Endothelial cell of umbilical vein (primary cell): ENCODE measurements at regions not wholly inside any gene's neighbourhood (a gene's known extent, or its start where the extent isn't known, plus 50 kb on each side); places are given as distances from the start of the nearest gene placed in this dataset.

Experiments
- BruUV-seq: library from RNA; stranded (reverse); fragments of 400-500 nt; replicated peaks from 2 replicates; lab custom pipeline; 2021; lab: Mats Ljungman, UMichigan
- CTCF ChIA-PET: fragments of 300-600, 350-600 bp; sonication (Branson Sonifier 250); formaldehyde crosslinking; loops from one replicate; lab custom pipeline; 2021; ENCODE audit warnings: antibody characterized with exemption, inconsistent platforms; lab: Charles Lee
- POLR2A ChIA-PET: fragments of 300-600, 350-600 bp; sonication (Branson Sonifier 250); formaldehyde crosslinking; loops from one replicate; lab custom pipeline; 2021; ENCODE audit warnings: antibody characterized with exemption, inconsistent platforms; lab: Charles Lee
- DNase-seq: peaks from one replicate; pipeline ENCODE4 v3.0.0-alpha.2; 2011; ENCODE audit warnings: low read depth, low spot score
- FAIRE-seq: peaks from 2 replicates; lab custom pipeline; 2011; peaks lifted over from hg19 to GRCh38; lab: Jason Lieb, UNC
- H2AFZ ChIP-seq: 2 replicates; pipeline ENCODE4 v1.6.0; 2012; ENCODE audit warnings: low read depth, low read length, control low read depth, inconsistent platforms
- H3K27ac ChIP-seq: 2 replicates; pipeline ENCODE4 v1.5.1; 2011; ENCODE audit warnings: low read depth, mild to moderate bottlenecking, control low read depth, low read length, moderate library complexity; ENCODE audit not compliant: insufficient read depth
- H3K27me3 ChIP-seq, 2 experiments: 2 replicates each; pipeline versions ENCODE4 v1.6.0 to v1.6.1; 2011; ENCODE audit warnings: low read length in 2 of 2, mixed read lengths in 1 of 2; ENCODE audit not compliant: control insufficient read depth in 2 of 2, insufficient read depth in 2 of 2
- H3K36me3 ChIP-seq, 2 experiments: 2 replicates in 1 of 2; 3 replicates in 1 of 2; pipeline ENCODE4 v1.5.1; 2011; ENCODE audit warnings: low read length in 2 of 2, mild to moderate bottlenecking in 1 of 2, moderate library complexity in 1 of 2; ENCODE audit not compliant: control insufficient read depth in 2 of 2, insufficient read depth in 2 of 2; ENCODE audit errors: extremely low read depth in 1 of 2
- H3K4me1 ChIP-seq: 3 replicates; pipeline ENCODE4 v1.5.1; 2011; ENCODE audit warnings: mild to moderate bottlenecking, low read length; ENCODE audit not compliant: control insufficient read depth, insufficient read depth; ENCODE audit errors: extremely low read depth
- H3K4me2 ChIP-seq: 2 replicates; pipeline ENCODE4 v1.6.1; 2011; ENCODE audit warnings: low read length, control low read depth, mixed read lengths; ENCODE audit not compliant: insufficient read depth
- H3K4me3 ChIP-seq, 3 experiments: fragments of 200-600 bp in 1 of 3; sonication (generic), shearing (Covaris generic) in 1 of 3; replicated peaks in 1 of 3; 2 replicates each; pipeline ENCODE4 v1.5.1; 2011 to 2016; ENCODE audit warnings: control low read depth in 3 of 3, low read length in 3 of 3, mild to moderate bottlenecking in 2 of 3, inconsistent platforms in 1 of 3, low read depth in 1 of 3, moderate library complexity in 1 of 3; ENCODE audit not compliant: insufficient read depth in 1 of 3
- H3K79me2 ChIP-seq: 2 replicates; pipeline ENCODE4 v1.6.0; 2012; ENCODE audit warnings: low read length, inconsistent platforms; ENCODE audit not compliant: control insufficient read depth, insufficient read depth
- H3K9ac ChIP-seq: replicated peaks from 2 replicates; pipeline ENCODE3; 2011; ENCODE audit warnings: low read length, control low read depth; ENCODE audit not compliant: insufficient read depth; ENCODE audit errors: extremely low read depth
- H3K9me1 ChIP-seq: replicated peaks from 3 replicates; pipeline ENCODE4 v1.6.0; 2011; ENCODE audit warnings: mild to moderate bottlenecking, low read length; ENCODE audit not compliant: control insufficient read depth, insufficient read depth; ENCODE audit errors: extremely low read depth
- H3K9me3 ChIP-seq: replicated peaks from 2 replicates; pipeline ENCODE4 v1.5.1; 2012; ENCODE audit warnings: low read length, inconsistent platforms; ENCODE audit not compliant: control insufficient read depth, insufficient read depth
- H4K20me1 ChIP-seq: replicated peaks from 2 replicates; pipeline ENCODE3; 2011; ENCODE audit warnings: mild to moderate bottlenecking, low read length; ENCODE audit not compliant: control insufficient read depth, insufficient read depth; ENCODE audit errors: extremely low read depth
- EZH2 ChIP-seq: IDR thresholded peaks from 2 replicates; pipeline ENCODE4 v1.6.1; 2012; ENCODE audit warnings: borderline replicate concordance, low read depth, mild to moderate bottlenecking, moderate library complexity, low read length, inconsistent platforms; ENCODE audit not compliant: severe bottlenecking
- FOS ChIP-seq: IDR thresholded peaks from 2 replicates; pipeline ENCODE4 v1.6.1; 2011; ENCODE audit warnings: mild to moderate bottlenecking, low read length, moderate library complexity, borderline replicate concordance; ENCODE audit not compliant: insufficient read depth
- GATA2 ChIP-seq: IDR thresholded peaks from 2 replicates; pipeline ENCODE4 v1.7.0; 2011; ENCODE audit warnings: low read depth, mild to moderate bottlenecking, moderate library complexity, mixed read lengths, low read length; ENCODE audit not compliant: insufficient read length, insufficient read depth
- JUN ChIP-seq: IDR thresholded peaks from 2 replicates; pipeline ENCODE4 v1.6.1; 2011; ENCODE audit warnings: borderline replicate concordance, low read depth; ENCODE audit not compliant: insufficient read length, insufficient read depth
- MYC ChIP-seq: IDR thresholded peaks from one replicate; pipeline ENCODE4 v1.6.1; 2011; ENCODE audit warnings: mild to moderate bottlenecking, low read depth, low read length
- POLR2A ChIP-seq: IDR thresholded peaks from 2 replicates; pipeline ENCODE4 v1.6.1; 2012; ENCODE audit warnings: low read depth, mild to moderate bottlenecking, control low read depth, low read length
- POLR2AphosphoS5 ChIP-seq: IDR thresholded peaks from 2 replicates; pipeline ENCODE4 v1.6.1; 2012; ENCODE audit warnings: low read depth, mild to moderate bottlenecking, control low read depth, low read length, moderate library complexity; ENCODE audit not compliant: insufficient read depth
- dilution Hi-C: fragments of 300-500 bp; cut with MboI; formaldehyde crosslinking; loops from one replicate; pipeline ENCODE4 v1.15.0; 2019; ENCODE audit warnings: low sequenced_read_pairs; ENCODE audit not compliant: extremely low pct_ligation_motif_present
- intact Hi-C: fragments of 100-400 bp; cut with micrococcal nuclease; formaldehyde crosslinking; loops from one replicate; pipeline ENCODE4 v1.10.0; 2022
- TF ChIP-seq, protein P1 (sequence below): IDR thresholded peaks from 2 replicates; pipeline ENCODE4 v1.6.1; 2011; ENCODE audit not compliant: insufficient read depth, insufficient read length
- TF ChIP-seq, protein P2 (sequence below), 2 donors: IDR thresholded peaks; 1 replicate in 1 of 2; 2 replicates in 1 of 2; pipeline ENCODE4 v1.5.1; 2011; ENCODE audit warnings: low read length in 2 of 2, mild to moderate bottlenecking in 2 of 2, moderate library complexity in 2 of 2, control low read depth in 1 of 2, inconsistent platforms in 1 of 2, low read depth in 1 of 2; ENCODE audit not compliant: insufficient read depth in 1 of 2; ENCODE audit errors: extremely low read depth in 1 of 2

DNA sequence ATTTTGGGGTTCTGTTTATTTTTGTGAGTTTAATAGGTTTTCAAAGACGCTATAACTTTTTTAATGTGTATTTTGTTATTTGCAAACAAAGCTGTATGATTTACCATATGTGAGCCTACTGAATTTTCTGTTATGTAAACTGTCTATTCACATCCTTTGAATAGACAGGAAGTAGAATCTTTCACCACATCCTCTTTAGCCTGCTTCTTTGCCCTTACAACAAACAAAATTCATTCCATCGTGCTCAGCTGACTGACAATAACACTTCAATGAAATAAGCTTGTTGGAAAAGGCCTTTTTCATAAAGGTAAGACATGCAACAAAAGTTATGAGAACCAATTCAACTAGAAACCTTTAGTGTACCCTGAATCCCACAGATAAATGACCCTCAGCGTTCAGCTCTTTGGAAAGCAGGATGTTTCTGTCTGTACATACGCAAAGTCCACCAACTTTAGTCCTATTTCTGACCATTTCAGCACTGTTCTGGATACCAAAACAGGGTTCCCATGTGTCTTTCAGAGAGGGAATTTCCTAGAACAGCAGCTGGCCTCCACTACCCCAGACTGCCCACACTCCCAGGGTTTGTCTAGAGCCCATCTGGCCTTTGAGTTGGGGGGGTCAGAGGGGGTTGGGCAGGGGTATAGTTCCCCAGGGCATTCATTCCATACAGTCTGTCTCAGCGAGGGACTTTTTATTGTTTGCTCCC, 71.3 kb downstream of the DUSP6 start:
- no TSS peak for BruUV-seq
- dilution Hi-C loops (no loop called here), intact Hi-C loops (no loop called here)
- Histone ChIP-seq H3K27me3 (no peaks in the 10 kb centered on the region), H3K4me2 (peak overlapping the region; percentile 21), H3K4me3 (no peak overlapping the region), H3K36me3 (no peaks in the 10 kb centered on the region), H3K9me1 (no peaks in the 10 kb centered on the region), H3K27ac (no peak overlapping the region), H3K4me1 (peaks cover 16% of the 10 kb centered on the region), H3K9me3 (no peaks in the 10 kb centered on the region), H2AFZ (peak overlapping the region; percentile 61), H3K79me2 (no peaks in the 10 kb centered on the region), H3K9ac (no peak overlapping the region), H4K20me1 (no peaks in the 10 kb centered on the region)
- FAIRE-seq = peak; percentile 81
- TF ChIP-seq EZH2 (no peak), JUN (no peak), GATA2 (no peak), MYC (no peak), FOS (no peak), POLR2AphosphoS5 (no peak), POLR2A (no peak)
- TF ChIP-seq, protein P1, sequence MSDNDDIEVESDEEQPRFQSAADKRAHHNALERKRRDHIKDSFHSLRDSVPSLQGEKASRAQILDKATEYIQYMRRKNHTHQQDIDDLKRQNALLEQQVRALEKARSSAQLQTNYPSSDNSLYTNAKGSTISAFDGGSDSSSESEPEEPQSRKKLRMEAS = no peak
- TF ChIP-seq, protein P2, sequence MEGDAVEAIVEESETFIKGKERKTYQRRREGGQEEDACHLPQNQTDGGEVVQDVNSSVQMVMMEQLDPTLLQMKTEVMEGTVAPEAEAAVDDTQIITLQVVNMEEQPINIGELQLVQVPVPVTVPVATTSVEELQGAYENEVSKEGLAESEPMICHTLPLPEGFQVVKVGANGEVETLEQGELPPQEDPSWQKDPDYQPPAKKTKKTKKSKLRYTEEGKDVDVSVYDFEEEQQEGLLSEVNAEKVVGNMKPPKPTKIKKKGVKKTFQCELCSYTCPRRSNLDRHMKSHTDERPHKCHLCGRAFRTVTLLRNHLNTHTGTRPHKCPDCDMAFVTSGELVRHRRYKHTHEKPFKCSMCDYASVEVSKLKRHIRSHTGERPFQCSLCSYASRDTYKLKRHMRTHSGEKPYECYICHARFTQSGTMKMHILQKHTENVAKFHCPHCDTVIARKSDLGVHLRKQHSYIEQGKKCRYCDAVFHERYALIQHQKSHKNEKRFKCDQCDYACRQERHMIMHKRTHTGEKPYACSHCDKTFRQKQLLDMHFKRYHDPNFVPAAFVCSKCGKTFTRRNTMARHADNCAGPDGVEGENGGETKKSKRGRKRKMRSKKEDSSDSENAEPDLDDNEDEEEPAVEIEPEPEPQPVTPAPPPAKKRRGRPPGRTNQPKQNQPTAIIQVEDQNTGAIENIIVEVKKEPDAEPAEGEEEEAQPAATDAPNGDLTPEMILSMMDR (IDR thresholded peaks at IDR 0.05; ENCODE audit: extremely low read depth in 1 of 2, insufficient read depth in 1 of 2, low read depth in 1 of 2, low read length in 2 of 2) = no peak
- CTCF ChIA-PET = no interaction called here
- POLR2A ChIA-PET = no interaction called here
- DNase-seq = peak; percentile 49
